Neutrophil (primary cell): ENCODE measurements at regions not wholly inside any gene's neighbourhood (a gene's known extent, or its start where the extent isn't known, plus 50 kb on each side); places are given as distances from the start of the nearest gene placed in this dataset.

Source experiments
- H3K27ac ChIP-seq: fragments of 200-600 bp; sonication (generic); 2 replicates; pipeline ENCODE4 v1.5.1; 2016; ENCODE audit warnings: mild to moderate bottlenecking, moderate library complexity
- H3K27me3 ChIP-seq: fragments of 200-600 bp; sonication (generic); 2 replicates; pipeline ENCODE4 v1.6.0; 2016; ENCODE audit warnings: mild to moderate bottlenecking
- H3K36me3 ChIP-seq: fragments of 200-600 bp; sonication (generic); 2 replicates; pipeline ENCODE4 v1.5.1; 2017
- H3K4me1 ChIP-seq, 2 experiments: fragments of 200-600 bp in 1 of 2; sonication (generic) in 1 of 2; 1 replicate in 1 of 2; 2 replicates in 1 of 2; pipeline versions ENCODE4 v1.5.1 to v1.6.1; 2013 to 2016; ENCODE audit warnings: low read depth in 1 of 2, low read length in 1 of 2, mild to moderate bottlenecking in 1 of 2, moderate library complexity in 1 of 2; ENCODE audit not compliant: control insufficient read depth in 1 of 2, insufficient read depth in 1 of 2
- H3K4me3 ChIP-seq, 2 experiments: fragments of 200-600 bp in 1 of 2; sonication (generic) in 1 of 2; 1 replicate in 1 of 2; 2 replicates in 1 of 2; pipeline ENCODE4 v1.5.1; 2013 to 2016; ENCODE audit warnings: low read depth in 1 of 2, low read length in 1 of 2, mild to moderate bottlenecking in 1 of 2, moderate library complexity in 1 of 2
- H3K9me3 ChIP-seq: fragments of 200-600 bp; sonication (generic); 2 replicates; pipeline ENCODE4 v1.5.1; 2016
- CTCF ChIP-seq: fragments of 200-600 bp; sonication (generic); IDR thresholded peaks from 2 replicates; pipeline ENCODE4 v1.5.1; 2016; ENCODE audit warnings: antibody characterized with exemption

- TF ChIP-seq CTCF, result no peak
- Histone ChIP-seq H3K27me3 (no peaks in the 10 kb centered on the region), H3K36me3 (no peaks in the 10 kb centered on the region), H3K9me3 (no peaks in the 10 kb centered on the region), H3K4me3 (no peak overlapping the region), H3K4me1 (no peaks in the 10 kb centered on the region), H3K27ac (no peak overlapping the region)
Observed at GRCh38 chr4:177239477-177239876, 70.2 kb upstream of the NEIL3 start.

GRCh38 chr4:177239878-177240277 lies 69.8 kb upstream of the NEIL3 start:
- no peaks in the 10 kb centered on the region for H3K4me1 ChIP-seq
- H3K4me3 ChIP-seq, result no peak overlapping the region
- H3K27me3 ChIP-seq, result no peaks in the 10 kb centered on the region
- H3K9me3 ChIP-seq, result no peaks in the 10 kb centered on the region
- TF ChIP-seq CTCF, result no peak
- H3K36me3 ChIP-seq, result no peaks in the 10 kb centered on the region
- no peak overlapping the region for H3K27ac ChIP-seq

GRCh38 chr4:177242651-177243286 lies 66.9 kb upstream of the NEIL3 start:
- Histone ChIP-seq H3K9me3 (no peaks in the 10 kb centered on the region), H3K27me3 (no peaks in the 10 kb centered on the region), H3K4me1 (no peaks in the 10 kb centered on the region), H3K36me3 (no peaks in the 10 kb centered on the region), H3K4me3 (no peak overlapping the region), H3K27ac (no peak overlapping the region)
- no peak for TF ChIP-seq CTCF

- H3K9me3 ChIP-seq, result no peaks in the 10 kb centered on the region
- H3K36me3 ChIP-seq, result no peaks in the 10 kb centered on the region
- H3K27me3 ChIP-seq, result no peaks in the 10 kb centered on the region
- no peak overlapping the region for H3K4me3 ChIP-seq
- no peak for TF ChIP-seq CTCF
- no peak overlapping the region for H3K27ac ChIP-seq
- peaks cover 14 to 15% of the 10 kb centered on the region in 2 experiments for H3K4me1 ChIP-seq
Observed at GRCh38 chr4:177246641-177247584, 62.8 kb upstream of the NEIL3 start.

GRCh38 chr4:177250056-177250696 lies 59.5 kb upstream of the NEIL3 start:
- peak; percentile 75 for TF ChIP-seq CTCF
- H3K9me3 ChIP-seq, result no peaks in the 10 kb centered on the region
- no peak overlapping the region for H3K4me3 ChIP-seq
- no peak overlapping the region for H3K27ac ChIP-seq
- peaks cover 14 to 15% of the 10 kb centered on the region in 2 experiments for H3K4me1 ChIP-seq
- no peaks in the 10 kb centered on the region for H3K27me3 ChIP-seq
- no peaks in the 10 kb centered on the region for H3K36me3 ChIP-seq
